Trophoblast cell (in vitro differentiated cells and primary cell): ENCODE measurements at regions not wholly inside any gene's neighbourhood (a gene's known extent, or its start where the extent isn't known, plus 50 kb on each side); places are given as distances from the start of the nearest gene placed in this dataset.

Experiments used
- DNase-seq, 2 donors: peaks; one replicate each; pipeline ENCODE4 v3.0.0-alpha.2; 2016
- H2AFZ ChIP-seq: 2 replicates; pipeline ENCODE4 v1.6.1; 2013; ENCODE audit warnings: low read length, moderate library complexity, mild to moderate bottlenecking; ENCODE audit not compliant: insufficient read depth, poor library complexity
- H2AK5ac ChIP-seq: 2 replicates; pipeline ENCODE4 v1.6.1; 2013; ENCODE audit warnings: mild to moderate bottlenecking, low read length
- H2BK120ac ChIP-seq: 2 replicates; pipeline ENCODE4 v1.6.1; 2013; ENCODE audit warnings: low read length, mild to moderate bottlenecking, moderate library complexity; ENCODE audit not compliant: insufficient read depth, poor library complexity
- H2BK12ac ChIP-seq: 2 replicates; pipeline ENCODE4 v1.6.1; 2013; ENCODE audit warnings: mild to moderate bottlenecking, low read length, moderate library complexity
- H2BK5ac ChIP-seq: 2 replicates; pipeline ENCODE4 v1.6.1; 2013; ENCODE audit warnings: low read length, low read depth, moderate library complexity, mild to moderate bottlenecking; ENCODE audit not compliant: poor library complexity
- H3K14ac ChIP-seq: 2 replicates; pipeline ENCODE4 v1.6.1; 2013; ENCODE audit warnings: mild to moderate bottlenecking, low read length
- H3K18ac ChIP-seq: 2 replicates; pipeline ENCODE4 v1.6.1; 2013; ENCODE audit warnings: mild to moderate bottlenecking, low read length
- H3K23ac ChIP-seq: 2 replicates; pipeline ENCODE4 v1.6.1; 2013; ENCODE audit warnings: low read length
- H3K27ac ChIP-seq: 2 replicates; pipeline ENCODE4 v1.5.1; 2013; ENCODE audit warnings: low read depth, mild to moderate bottlenecking, inconsistent platforms, low read length, moderate library complexity
- H3K27me3 ChIP-seq: 2 replicates; pipeline ENCODE4 v1.6.1; 2013; ENCODE audit warnings: inconsistent platforms, mild to moderate bottlenecking, low read length, moderate library complexity; ENCODE audit not compliant: insufficient read depth
- H3K36me3 ChIP-seq, 2 experiments: 1 replicate in 1 of 2; 2 replicates in 1 of 2; pipeline ENCODE4 v1.6.1; 2013; ENCODE audit warnings: low read length in 2 of 2, mild to moderate bottlenecking in 2 of 2, moderate library complexity in 1 of 2; ENCODE audit not compliant: insufficient read depth in 2 of 2, control insufficient read depth in 1 of 2
- H3K4ac ChIP-seq: 2 replicates; pipeline ENCODE4 v1.6.1; 2013; ENCODE audit warnings: low read depth, mild to moderate bottlenecking, low read length, moderate library complexity
- H3K4me1 ChIP-seq, 2 experiments: 1 replicate in 1 of 2; 2 replicates in 1 of 2; pipeline ENCODE4 v1.6.1; 2013; ENCODE audit warnings: low read length in 2 of 2, mild to moderate bottlenecking in 2 of 2, moderate library complexity in 1 of 2; ENCODE audit not compliant: insufficient read depth in 2 of 2, control insufficient read depth in 1 of 2
- H3K4me2 ChIP-seq: 2 replicates; pipeline ENCODE4 v1.6.1; 2013; ENCODE audit warnings: inconsistent platforms, mild to moderate bottlenecking, low read length, moderate library complexity
- H3K4me3 ChIP-seq: 2 replicates; pipeline ENCODE4 v1.5.1; 2013; ENCODE audit warnings: mild to moderate bottlenecking, low read depth, low read length, inconsistent platforms
- H3K79me1 ChIP-seq: one replicate; pipeline ENCODE4 v1.6.1; 2013; ENCODE audit warnings: low read length
- H3K79me2 ChIP-seq: 2 replicates; pipeline ENCODE4 v1.6.1; 2013; ENCODE audit warnings: low read length, mild to moderate bottlenecking; ENCODE audit not compliant: control insufficient read depth, insufficient read depth, poor library complexity
- H3K9ac ChIP-seq: 2 replicates; pipeline ENCODE4 v1.6.1; 2013; ENCODE audit warnings: mild to moderate bottlenecking, low read length
- H3K9me3 ChIP-seq: 2 replicates; pipeline ENCODE4 v1.6.1; 2013; ENCODE audit warnings: low read depth, mild to moderate bottlenecking, control low read depth, inconsistent platforms, low read length; ENCODE audit not compliant: insufficient read depth
- H4K12ac ChIP-seq: 2 replicates; pipeline ENCODE4 v1.6.1; 2013; ENCODE audit warnings: low read depth, mild to moderate bottlenecking, low read length, moderate library complexity
- H4K8ac ChIP-seq: 2 replicates; pipeline ENCODE4 v1.6.1; 2013; ENCODE audit warnings: low read depth, mild to moderate bottlenecking, low read length, moderate library complexity
- H4K91ac ChIP-seq: one replicate; pipeline ENCODE4 v1.6.1; 2013; ENCODE audit warnings: low read depth, mild to moderate bottlenecking, low read length, moderate library complexity
- WGBS: extraction: QIAGEN DNeasy Blood & Tissue Kit; methylation state at CpG from one replicate; pipeline ENCODE4 v1.1.7; 2013; ENCODE audit warnings: missing lambda C conversion rate; ENCODE audit not compliant: insufficient read length, insufficient coverage; ENCODE audit errors: extremely low coverage; 5-methylcytosine and 5-hydroxymethylcytosine counted together

- H3K27ac ChIP-seq = no peak overlapping the region
- no peak for DNase-seq
Observed at GRCh38 chr6:168248148-168248620, 71.4 kb downstream of the DACT2 start.

GRCh38 chr6:168247443-168248147 lies 72.0 kb downstream of the DACT2 start:
- Histone ChIP-seq H3K79me1 (no peaks in the 10 kb centered on the region), H3K4ac (no peak overlapping the region), H3K23ac (no peak overlapping the region), H2BK12ac (no peak overlapping the region), H3K79me2 (no peaks in the 10 kb centered on the region), H3K9me3 (peaks cover 2% of the 10 kb centered on the region), H3K9ac (no peak overlapping the region), H3K36me3 (no peaks in the 10 kb centered on the region), H3K4me1 (no peaks in the 10 kb centered on the region), H4K8ac (no peak overlapping the region), H2BK5ac (no peak overlapping the region), H3K18ac (no peak overlapping the region), H4K91ac (no peak overlapping the region), H3K4me3 (no peak overlapping the region), H2BK120ac (no peak overlapping the region), H3K27ac (no peak overlapping the region), H3K4me2 (no peak overlapping the region), H2AK5ac (no peak overlapping the region), H4K12ac (no peak overlapping the region), H3K14ac (no peak overlapping the region), H3K27me3 (no peaks in the 10 kb centered on the region), H2AFZ (no peak overlapping the region)
- no peak for DNase-seq
- WGBS = no CpG with 5 or more reads among the region's 16 CpGs

More at GRCh38 chr6:168248148-168248620, 71.4 kb downstream of the DACT2 start:
- Histone ChIP-seq H2BK12ac (no peak overlapping the region), H3K9me3 (peaks cover 2% of the 10 kb centered on the region), H2AK5ac (no peak overlapping the region), H3K4me1 (no peaks in the 10 kb centered on the region), H3K36me3 (no peaks in the 10 kb centered on the region), H3K9ac (no peak overlapping the region), H3K4ac (no peak overlapping the region), H2AFZ (no peak overlapping the region), H3K4me3 (no peak overlapping the region), H2BK120ac (no peak overlapping the region), H3K79me2 (no peaks in the 10 kb centered on the region), H3K14ac (no peak overlapping the region), H2BK5ac (no peak overlapping the region), H4K91ac (no peak overlapping the region), H3K79me1 (no peaks in the 10 kb centered on the region), H4K12ac (no peak overlapping the region), H3K18ac (no peak overlapping the region), H3K27me3 (no peaks in the 10 kb centered on the region), H3K4me2 (no peak overlapping the region), H3K23ac (no peak overlapping the region), H4K8ac (no peak overlapping the region)
- WGBS = no CpG with 5 or more reads among the region's 9 CpGs

- Histone ChIP-seq H3K23ac (no peak overlapping the region), H3K36me3 (no peaks in the 10 kb centered on the region), H3K14ac (no peak overlapping the region), H4K8ac (no peak overlapping the region), H3K4me3 (no peak overlapping the region), H2AK5ac (no peak overlapping the region), H3K9ac (no peak overlapping the region), H4K91ac (no peak overlapping the region), H3K79me1 (no peaks in the 10 kb centered on the region), H4K12ac (no peak overlapping the region), H3K4me2 (no peak overlapping the region), H3K9me3 (peaks cover 4% of the 10 kb centered on the region), H3K27me3 (no peaks in the 10 kb centered on the region), H3K27ac (no peak overlapping the region), H3K79me2 (no peaks in the 10 kb centered on the region), H3K4me1 (peaks cover 0 to under 1% of the 10 kb centered on the region in 2 experiments), H3K18ac (no peak overlapping the region), H2BK5ac (no peak overlapping the region), H2BK120ac (no peak overlapping the region), H3K4ac (no peak overlapping the region), H2AFZ (no peak overlapping the region), H2BK12ac (no peak overlapping the region)
- WGBS = no CpG with 5 or more reads among the region's 17 CpGs
- no peak for DNase-seq
Observed at GRCh38 chr6:168244961-168245551, 74.5 kb downstream of the DACT2 start.

DNA sequence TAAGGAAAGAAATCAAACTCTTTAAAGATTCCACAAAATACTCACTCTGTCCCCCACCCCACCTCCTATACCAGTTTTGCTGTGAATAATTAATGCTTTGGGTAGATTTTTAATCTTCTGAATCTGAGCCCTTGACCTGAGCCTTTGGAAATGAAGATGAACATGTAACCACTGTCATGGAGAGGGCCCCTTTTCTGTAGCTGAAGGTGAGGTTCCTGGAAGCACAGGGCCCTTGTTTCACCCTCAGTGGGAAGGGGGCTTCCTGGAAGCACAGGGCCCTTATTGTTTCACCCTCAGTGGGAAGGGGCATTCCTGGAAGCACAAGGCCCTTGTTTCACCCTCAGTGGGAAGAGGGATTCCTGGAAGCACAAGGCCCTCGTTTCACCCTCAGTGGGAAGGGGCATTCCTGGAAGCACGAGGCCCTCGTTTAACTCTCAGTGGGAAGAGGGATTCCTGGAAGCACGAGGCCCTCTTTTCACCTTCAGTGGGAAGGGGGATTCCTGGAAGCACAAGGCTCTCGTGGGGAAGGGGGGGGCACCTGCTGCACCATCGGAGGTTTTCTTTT lies 75.7 kb downstream of the DACT2 start:
- Histone ChIP-seq H3K27ac (no peak overlapping the region), H4K12ac (no peak overlapping the region), H3K14ac (no peak overlapping the region), H2BK5ac (no peak overlapping the region), H3K36me3 (no peaks in the 10 kb centered on the region), H3K23ac (no peak overlapping the region), H3K79me1 (no peaks in the 10 kb centered on the region), H3K4me2 (no peak overlapping the region), H3K4me1 (peaks cover 5 to 10% of the 10 kb centered on the region in 2 experiments), H2AFZ (no peak overlapping the region), H3K79me2 (no peaks in the 10 kb centered on the region), H3K4me3 (no peak overlapping the region), H2BK120ac (no peak overlapping the region), H4K8ac (no peak overlapping the region), H3K9ac (no peak overlapping the region), H3K9me3 (peaks cover 3% of the 10 kb centered on the region), H4K91ac (no peak overlapping the region), H2AK5ac (no peak overlapping the region), H3K18ac (no peak overlapping the region), H3K27me3 (no peaks in the 10 kb centered on the region), H3K4ac (no peak overlapping the region), H2BK12ac (no peak overlapping the region)
- no CpG with 5 or more reads among the region's 6 CpGs for WGBS
- no peak for DNase-seq
